Mesothelial cell of epicardium (in vitro differentiated cells): ENCODE measurements at regions not wholly inside any gene's neighbourhood (a gene's known extent, or its start where the extent isn't known, plus 50 kb on each side); places are given as distances from the start of the nearest gene placed in this dataset.

Source experiments
- DNase-seq, 2 experiments: peaks; one replicate each; pipeline ENCODE4 v3.0.0; 2021; ENCODE audit warnings: low spot score in 2 of 2; ENCODE audit not compliant: unreplicated experiment in 2 of 2
- H3K27ac Mint-ChIP-seq: 2 replicates; pipeline ENCODE4 v1.8.0; 2021; ENCODE audit warnings: mixed read lengths
- H3K27me3 Mint-ChIP-seq: 2 replicates; pipeline ENCODE4 v1.8.0; 2021; ENCODE audit warnings: low read depth, mixed read lengths
- H3K36me3 Mint-ChIP-seq: 2 replicates; pipeline ENCODE4 v1.8.0; 2021; ENCODE audit warnings: mixed read lengths
- H3K4me1 Mint-ChIP-seq: 2 replicates; pipeline ENCODE4 v1.8.0; 2021; ENCODE audit warnings: mixed read lengths
- H3K4me3 Mint-ChIP-seq: 2 replicates; pipeline ENCODE4 v1.8.0; 2021; ENCODE audit warnings: mild to moderate bottlenecking, moderate library complexity, mixed read lengths
- H3K9me3 Mint-ChIP-seq: 2 replicates; pipeline ENCODE4 v1.8.0; 2021; ENCODE audit warnings: mixed read lengths
- TF ChIP-seq, protein P1 (sequence below): fragments of 200-600 bp; sonication (generic); IDR thresholded peaks from one replicate; pipeline ENCODE4 v1.5.0; 2021; ENCODE audit warnings: antibody characterized with exemption; ENCODE audit not compliant: unreplicated experiment

DNA sequence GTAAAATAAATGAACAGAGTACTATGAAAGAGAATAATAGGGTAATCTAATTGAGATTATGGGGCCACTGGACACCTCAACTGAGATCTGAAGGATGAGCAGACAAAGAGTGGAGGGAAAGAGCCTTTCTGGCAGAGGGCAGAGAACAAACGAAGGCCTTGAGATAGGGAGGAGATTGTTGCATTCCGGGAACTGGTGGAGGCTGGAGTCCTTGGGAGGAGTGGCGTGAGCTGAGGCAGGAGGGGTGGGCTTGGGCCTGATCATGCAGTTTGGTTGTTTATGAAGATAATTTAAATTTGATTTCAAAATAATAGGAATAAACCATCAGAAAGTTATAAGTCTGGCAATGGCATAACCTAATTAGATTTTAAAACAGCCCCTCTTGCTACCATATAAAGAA lies 59.5 kb upstream of the GALNT15 start:
- DNase-seq: no peak
- H3K4me3 Mint-ChIP-seq: no peak overlapping the region
- H3K36me3 Mint-ChIP-seq: no peaks in the 10 kb centered on the region
- H3K27ac Mint-ChIP-seq: no peak overlapping the region
- H3K27me3 Mint-ChIP-seq: peaks cover 3% of the 10 kb centered on the region
- no peaks in the 10 kb centered on the region for H3K4me1 Mint-ChIP-seq
- peaks cover 17% of the 10 kb centered on the region for H3K9me3 Mint-ChIP-seq
- TF ChIP-seq, protein P1, sequence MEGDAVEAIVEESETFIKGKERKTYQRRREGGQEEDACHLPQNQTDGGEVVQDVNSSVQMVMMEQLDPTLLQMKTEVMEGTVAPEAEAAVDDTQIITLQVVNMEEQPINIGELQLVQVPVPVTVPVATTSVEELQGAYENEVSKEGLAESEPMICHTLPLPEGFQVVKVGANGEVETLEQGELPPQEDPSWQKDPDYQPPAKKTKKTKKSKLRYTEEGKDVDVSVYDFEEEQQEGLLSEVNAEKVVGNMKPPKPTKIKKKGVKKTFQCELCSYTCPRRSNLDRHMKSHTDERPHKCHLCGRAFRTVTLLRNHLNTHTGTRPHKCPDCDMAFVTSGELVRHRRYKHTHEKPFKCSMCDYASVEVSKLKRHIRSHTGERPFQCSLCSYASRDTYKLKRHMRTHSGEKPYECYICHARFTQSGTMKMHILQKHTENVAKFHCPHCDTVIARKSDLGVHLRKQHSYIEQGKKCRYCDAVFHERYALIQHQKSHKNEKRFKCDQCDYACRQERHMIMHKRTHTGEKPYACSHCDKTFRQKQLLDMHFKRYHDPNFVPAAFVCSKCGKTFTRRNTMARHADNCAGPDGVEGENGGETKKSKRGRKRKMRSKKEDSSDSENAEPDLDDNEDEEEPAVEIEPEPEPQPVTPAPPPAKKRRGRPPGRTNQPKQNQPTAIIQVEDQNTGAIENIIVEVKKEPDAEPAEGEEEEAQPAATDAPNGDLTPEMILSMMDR: no peak

DNA sequence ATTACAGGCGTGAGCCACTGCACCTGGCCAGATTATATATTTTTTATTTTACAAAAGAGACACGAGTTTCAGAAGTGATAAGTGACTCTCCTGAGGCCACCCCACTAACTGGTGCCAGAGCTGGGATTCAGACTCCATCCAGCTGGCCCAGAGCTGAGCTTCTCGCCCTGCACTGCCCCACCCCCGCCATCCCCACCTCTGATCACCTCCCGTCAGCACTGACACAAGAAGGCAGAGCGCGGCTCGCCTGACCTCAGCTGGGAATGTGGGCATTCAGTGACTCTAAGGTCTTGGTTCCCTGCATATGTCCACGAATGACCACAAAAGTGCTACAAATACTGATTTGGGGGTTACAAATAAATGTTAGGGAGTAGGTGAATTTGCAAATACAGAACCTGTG lies 56.1 kb upstream of the GALNT15 start:
- no peaks in the 10 kb centered on the region for H3K36me3 Mint-ChIP-seq
- no peak overlapping the region for H3K27ac Mint-ChIP-seq
- H3K27me3 Mint-ChIP-seq: peaks cover 3% of the 10 kb centered on the region
- no peak overlapping the region for H3K4me3 Mint-ChIP-seq
- H3K9me3 Mint-ChIP-seq: peaks cover 7% of the 10 kb centered on the region
- TF ChIP-seq, protein P1: no peak
- no peaks in the 10 kb centered on the region for H3K4me1 Mint-ChIP-seq
- DNase-seq: no peak

DNA sequence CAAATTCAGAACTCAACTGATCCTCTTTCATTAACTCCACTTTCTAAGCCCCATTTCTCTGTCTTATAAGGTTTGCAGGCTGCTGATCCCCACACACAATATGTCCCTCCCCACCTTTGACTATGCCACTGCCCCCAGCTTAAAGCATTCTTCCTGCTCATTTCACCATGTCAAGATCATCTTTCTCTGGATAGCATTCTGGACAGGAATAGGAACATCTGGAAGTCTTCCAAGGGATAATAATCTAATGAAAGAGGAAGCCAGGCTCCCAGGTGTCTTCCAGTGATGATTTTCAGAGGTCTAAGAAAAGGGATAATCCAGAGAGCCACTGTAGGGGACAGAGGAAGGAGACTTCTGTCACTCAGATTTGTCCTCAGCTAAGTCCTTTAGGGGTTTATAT lies 54.6 kb upstream of the GALNT15 start:
- Mint-ChIP-seq H3K9me3 (peaks cover 3% of the 10 kb centered on the region), H3K4me1 (no peaks in the 10 kb centered on the region), H3K27me3 (peaks cover 3% of the 10 kb centered on the region), H3K36me3 (no peaks in the 10 kb centered on the region), H3K27ac (no peak overlapping the region), H3K4me3 (no peak overlapping the region)
- TF ChIP-seq, protein P1: no peak
- DNase-seq: no peak

DNA sequence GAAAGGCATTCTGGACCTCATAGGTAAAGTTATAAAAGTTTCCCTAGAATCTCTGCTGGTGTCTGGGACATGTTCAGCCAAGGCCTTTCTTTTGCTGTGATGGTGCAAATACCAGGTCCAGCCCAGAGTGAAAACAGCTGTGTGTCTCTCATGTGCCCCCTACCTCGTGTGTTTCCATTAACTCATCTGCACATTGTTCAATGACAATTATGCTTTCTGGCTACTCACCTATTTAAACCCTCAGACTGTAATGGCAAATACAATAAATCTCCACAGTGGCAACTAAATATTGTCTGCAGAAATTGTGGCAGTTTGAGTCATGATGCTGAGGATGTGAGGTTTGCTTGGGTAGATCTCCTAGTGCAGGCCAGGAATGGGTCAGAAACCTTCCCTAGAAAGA lies 53.1 kb upstream of the GALNT15 start:
- Mint-ChIP-seq H3K27ac (no peak overlapping the region), H3K27me3 (peaks cover 3% of the 10 kb centered on the region), H3K36me3 (no peaks in the 10 kb centered on the region), H3K4me1 (no peaks in the 10 kb centered on the region), H3K9me3 (peaks cover 3% of the 10 kb centered on the region), H3K4me3 (no peak overlapping the region)
- TF ChIP-seq, protein P1: no peak
- no peak for DNase-seq

DNA sequence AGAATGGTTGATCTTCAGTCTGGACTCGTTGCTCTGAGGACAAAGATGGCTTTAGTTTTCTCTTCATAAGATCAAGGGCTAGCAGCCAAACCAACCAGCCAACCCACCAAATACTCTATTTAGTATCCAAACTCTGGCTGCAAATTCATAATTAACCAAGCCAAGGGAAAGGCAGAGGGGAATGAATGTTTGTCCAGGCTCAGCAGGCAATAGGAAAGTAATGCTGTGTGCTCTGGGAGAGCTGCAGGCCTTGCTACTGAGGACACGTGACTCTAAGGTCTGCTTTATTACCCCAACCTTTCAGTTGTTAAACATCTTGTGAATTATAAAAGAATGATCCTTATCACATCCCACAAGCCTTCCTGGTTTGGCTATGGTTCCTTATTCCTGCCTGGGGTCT lies 52.3 kb upstream of the GALNT15 start:
- Mint-ChIP-seq H3K36me3 (no peaks in the 10 kb centered on the region), H3K27ac (no peak overlapping the region), H3K27me3 (peaks cover 3% of the 10 kb centered on the region), H3K4me1 (no peaks in the 10 kb centered on the region), H3K4me3 (no peak overlapping the region), H3K9me3 (peaks cover 3% of the 10 kb centered on the region)
- no peak for DNase-seq
- TF ChIP-seq, protein P1: no peak

DNA sequence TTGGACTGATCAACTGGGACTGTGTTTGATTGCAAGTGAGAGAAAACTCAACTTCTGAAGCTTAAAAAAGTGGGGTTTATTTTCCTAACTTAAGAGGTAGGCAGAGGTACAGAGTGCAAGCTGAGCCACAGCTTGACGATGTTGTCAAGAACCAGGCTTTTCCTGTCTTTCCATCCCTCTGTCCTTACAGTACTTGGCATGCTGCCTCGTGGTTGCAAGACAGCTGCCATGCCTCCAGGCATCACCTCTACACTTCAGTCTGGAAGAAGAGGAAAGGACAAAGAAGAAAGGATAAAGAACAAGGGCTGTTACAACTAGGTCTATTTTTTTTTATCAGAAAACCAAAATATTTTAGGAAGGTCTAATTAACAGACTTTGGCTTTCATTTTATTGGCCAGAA lies 51.8 kb upstream of the GALNT15 start:
- Mint-ChIP-seq H3K36me3 (no peaks in the 10 kb centered on the region), H3K4me1 (no peaks in the 10 kb centered on the region), H3K9me3 (peaks cover 3% of the 10 kb centered on the region), H3K27ac (no peak overlapping the region), H3K4me3 (no peak overlapping the region), H3K27me3 (peaks cover 3% of the 10 kb centered on the region)
- no peak for DNase-seq
- TF ChIP-seq, protein P1: no peak
